ENCODE measurements at regions not wholly inside any gene's neighbourhood (a gene's known extent, or its start where the extent isn't known, plus 50 kb on each side); places are given as distances from the start of the nearest gene placed in this dataset.

- Mint-ChIP-seq H3K4me1 (peaks cover 21 to 27% of the 10 kb centered on the region in 2 experiments), H3K36me3 (ENCODE audit: insufficient read depth in 1 of 3, low read depth in 3 of 3) (no peaks in the 10 kb centered on the region; a peak in 2 of 7 replicates), H3K27ac (no peak overlapping the region), H3K9me3 (peaks cover 11 to 14% of the 10 kb centered on the region in 2 experiments), H3K27me3 (ENCODE audit: low read depth) (peaks cover 56% of the 10 kb centered on the region), H3K4me3 (no peak overlapping the region)
- Histone ChIP-seq H3K23ac (ENCODE audit: insufficient read length, low read depth, low read length) (no peak overlapping the region), H2AK5ac (ENCODE audit: insufficient read length, low read length) (no peak overlapping the region), H2BK5ac (ENCODE audit: insufficient read length, low read length) (no peak overlapping the region), H3K23me2 (ENCODE audit: insufficient read length, low read depth, low read length, poor library complexity, severe bottlenecking) (peaks cover 4% of the 10 kb centered on the region), H4K5ac (ENCODE audit: insufficient read length, low read depth, low read length) (no peak overlapping the region), H3K79me2 (ENCODE audit: insufficient read depth, low read length) (no peaks in the 10 kb centered on the region), H3K9ac (ENCODE audit: extremely low read depth, insufficient read length, low read length) (no peak overlapping the region), H3K27me3 (ENCODE audit: insufficient read depth, low read length) (peaks cover 8% of the 10 kb centered on the region; the same call in 1 of the 2 replicates), H3K56ac (ENCODE audit: insufficient read length, low read depth, low read length) (no peak overlapping the region), H3K79me1 (ENCODE audit: insufficient read depth, low read depth, low read length, poor library complexity, severe bottlenecking) (no peaks in the 10 kb centered on the region), H2BK20ac (ENCODE audit: low read depth, low read length, poor library complexity, severe bottlenecking) (no peak overlapping the region), H3K27ac (ENCODE audit: insufficient read length, low read depth, low read length) (no peak overlapping the region), H3K4me1 (ENCODE audit: insufficient read depth, low read length) (no peaks in the 10 kb centered on the region), H3K4me2 (ENCODE audit: insufficient read depth, insufficient read length, low read length) (no peak overlapping the region), H2BK15ac (ENCODE audit: low read depth, low read length) (no peak overlapping the region), H2BK12ac (ENCODE audit: insufficient read length, low read depth, low read length) (no peak overlapping the region), H2BK120ac (ENCODE audit: low read depth, low read length, poor library complexity, severe bottlenecking) (no peak overlapping the region), H4K20me1 (ENCODE audit: control insufficient read depth, insufficient read depth, insufficient read length) (no peaks in the 10 kb centered on the region), H4K91ac (ENCODE audit: insufficient read length, low read depth, low read length) (no peak overlapping the region), H4K8ac (replicated peaks; ENCODE audit: insufficient read length, low read depth, low read length) (no peak overlapping the region), H3K4ac (ENCODE audit: low read depth, low read length) (no peak overlapping the region), H3K18ac (ENCODE audit: insufficient read length, low read depth, low read length) (no peak overlapping the region), H3K9me3 (ENCODE audit: control insufficient read depth, low read depth, low read length) (no peaks in the 10 kb centered on the region), H3T11ph (ENCODE audit: low read length) (no peak overlapping the region), H3K14ac (ENCODE audit: insufficient read depth, low read length) (no peak overlapping the region), H2AFZ (ENCODE audit: low read length) (no peak overlapping the region)
- no peak for TF ChIP-seq CTCF (conservative IDR thresholded peaks at IDR 0.05)
- DNase-seq, result no peak
- no CpG with 5 or more reads among the region's 2 CpGs for WGBS (ENCODE audit: extremely low coverage, insufficient read length, low lambda C conversion rate)
Observed at GRCh38 chr1:38580594-38580993, 279.0 kb downstream of the RRAGC start.

Measured in H9 (cell line).